GM10266 (cell line): ENCODE measurements at regions not wholly inside any gene's neighbourhood (a gene's known extent, or its start where the extent isn't known, plus 50 kb on each side); places are given as distances from the start of the nearest gene placed in this dataset.

ENCODE experiments used
- DNase-seq: peaks from one replicate; pipeline ENCODE4 v3.0.0; 2012; ENCODE audit errors: extremely low spot score
- TF ChIP-seq, protein P1 (sequence below): IDR thresholded peaks from 2 replicates; pipeline ENCODE4 v1.5.1; 2012; ENCODE audit warnings: mild to moderate bottlenecking, low read depth; ENCODE audit not compliant: control insufficient read depth, insufficient read depth; ENCODE audit errors: missing control alignments

GRCh38 chr1:221396526-221396925, 345.4 kb downstream of the DUSP10 start:
- no peak for DNase-seq
- TF ChIP-seq, protein P1, sequence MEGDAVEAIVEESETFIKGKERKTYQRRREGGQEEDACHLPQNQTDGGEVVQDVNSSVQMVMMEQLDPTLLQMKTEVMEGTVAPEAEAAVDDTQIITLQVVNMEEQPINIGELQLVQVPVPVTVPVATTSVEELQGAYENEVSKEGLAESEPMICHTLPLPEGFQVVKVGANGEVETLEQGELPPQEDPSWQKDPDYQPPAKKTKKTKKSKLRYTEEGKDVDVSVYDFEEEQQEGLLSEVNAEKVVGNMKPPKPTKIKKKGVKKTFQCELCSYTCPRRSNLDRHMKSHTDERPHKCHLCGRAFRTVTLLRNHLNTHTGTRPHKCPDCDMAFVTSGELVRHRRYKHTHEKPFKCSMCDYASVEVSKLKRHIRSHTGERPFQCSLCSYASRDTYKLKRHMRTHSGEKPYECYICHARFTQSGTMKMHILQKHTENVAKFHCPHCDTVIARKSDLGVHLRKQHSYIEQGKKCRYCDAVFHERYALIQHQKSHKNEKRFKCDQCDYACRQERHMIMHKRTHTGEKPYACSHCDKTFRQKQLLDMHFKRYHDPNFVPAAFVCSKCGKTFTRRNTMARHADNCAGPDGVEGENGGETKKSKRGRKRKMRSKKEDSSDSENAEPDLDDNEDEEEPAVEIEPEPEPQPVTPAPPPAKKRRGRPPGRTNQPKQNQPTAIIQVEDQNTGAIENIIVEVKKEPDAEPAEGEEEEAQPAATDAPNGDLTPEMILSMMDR = no peak

GRCh38 chr1:221397141-221397540, 344.7 kb downstream of the DUSP10 start:
- TF ChIP-seq, protein P1 = no peak
- no peak for DNase-seq

DNA sequence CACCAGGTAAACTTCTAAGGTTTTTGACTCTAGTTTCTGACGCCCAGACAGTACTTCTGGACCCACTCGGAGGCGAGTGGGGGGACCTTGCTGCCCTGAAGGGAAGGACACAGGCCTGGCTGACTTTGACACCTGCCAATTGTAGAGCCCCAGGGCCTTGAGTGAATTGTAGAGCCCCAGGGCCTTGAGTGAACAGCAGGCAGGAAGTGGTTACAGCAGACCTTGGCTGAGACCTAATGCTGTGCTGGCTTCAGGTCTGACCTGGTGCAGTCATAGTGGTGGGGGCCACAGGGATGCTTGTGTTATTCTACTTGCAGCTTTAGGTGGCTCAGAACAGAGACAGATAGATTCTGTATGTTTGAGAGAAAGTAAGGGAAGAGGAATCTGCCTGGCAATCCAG, 344.3 kb downstream of the DUSP10 start:
- TF ChIP-seq, protein P1 = no peak
- DNase-seq = no peak

GRCh38 chr1:221405146-221405545, 336.7 kb downstream of the DUSP10 start:
- DNase-seq = no peak
- TF ChIP-seq, protein P1 = no peak

DNA sequence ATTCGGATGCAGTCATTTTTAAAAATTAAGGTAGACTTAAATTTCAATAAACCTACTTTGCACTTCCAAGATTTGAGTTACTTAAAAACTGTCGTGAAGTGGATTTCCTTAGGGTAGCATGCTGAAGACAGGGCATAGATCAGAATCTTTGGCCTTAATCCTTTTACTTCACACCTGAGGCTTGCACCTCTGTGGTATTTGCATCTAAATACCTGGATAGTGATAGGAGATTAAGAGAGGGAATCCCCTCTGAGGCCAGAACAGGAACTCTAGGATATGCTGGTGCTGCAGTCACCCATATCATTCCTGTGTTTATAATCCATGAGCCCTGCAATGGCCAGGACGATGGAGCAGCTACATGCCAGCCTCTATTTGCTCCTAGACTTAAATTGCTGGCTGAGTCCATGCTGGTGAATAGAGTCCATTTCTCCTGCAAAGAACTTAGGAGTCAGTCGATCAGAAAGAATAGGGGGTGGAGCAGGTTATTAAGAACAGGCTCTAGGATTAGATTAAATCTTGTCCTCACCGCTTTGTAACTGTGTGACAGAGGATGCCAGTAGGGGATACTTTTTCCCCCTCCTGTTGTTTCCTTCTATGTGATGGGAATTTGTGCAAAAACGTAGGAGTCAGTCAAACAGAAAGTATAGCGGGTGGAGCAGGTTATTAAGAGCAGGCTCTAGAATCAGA, 333.6 kb downstream of the DUSP10 start:
- no peak for DNase-seq
- TF ChIP-seq, protein P1 = no peak

DNA sequence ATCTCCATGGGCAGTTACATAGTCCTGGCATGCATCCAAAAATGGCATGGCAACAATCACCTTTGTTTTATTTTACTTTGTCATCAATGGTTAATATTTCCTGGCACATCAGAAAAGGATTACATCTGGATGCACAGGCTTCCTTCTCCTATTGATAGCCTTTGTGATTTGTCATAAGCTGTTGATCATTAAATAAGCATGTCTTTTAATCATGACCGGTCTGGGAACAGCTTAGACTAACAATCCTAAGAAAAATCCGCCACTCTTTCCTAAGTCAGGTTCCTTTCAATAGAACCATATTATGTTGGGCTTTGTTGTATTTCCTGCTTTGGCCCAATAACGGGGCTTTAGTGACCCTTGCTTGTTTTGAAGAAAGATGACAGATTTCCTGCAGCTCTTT, 330.6 kb downstream of the DUSP10 start:
- TF ChIP-seq, protein P1 = no peak
- DNase-seq = no peak

DNA sequence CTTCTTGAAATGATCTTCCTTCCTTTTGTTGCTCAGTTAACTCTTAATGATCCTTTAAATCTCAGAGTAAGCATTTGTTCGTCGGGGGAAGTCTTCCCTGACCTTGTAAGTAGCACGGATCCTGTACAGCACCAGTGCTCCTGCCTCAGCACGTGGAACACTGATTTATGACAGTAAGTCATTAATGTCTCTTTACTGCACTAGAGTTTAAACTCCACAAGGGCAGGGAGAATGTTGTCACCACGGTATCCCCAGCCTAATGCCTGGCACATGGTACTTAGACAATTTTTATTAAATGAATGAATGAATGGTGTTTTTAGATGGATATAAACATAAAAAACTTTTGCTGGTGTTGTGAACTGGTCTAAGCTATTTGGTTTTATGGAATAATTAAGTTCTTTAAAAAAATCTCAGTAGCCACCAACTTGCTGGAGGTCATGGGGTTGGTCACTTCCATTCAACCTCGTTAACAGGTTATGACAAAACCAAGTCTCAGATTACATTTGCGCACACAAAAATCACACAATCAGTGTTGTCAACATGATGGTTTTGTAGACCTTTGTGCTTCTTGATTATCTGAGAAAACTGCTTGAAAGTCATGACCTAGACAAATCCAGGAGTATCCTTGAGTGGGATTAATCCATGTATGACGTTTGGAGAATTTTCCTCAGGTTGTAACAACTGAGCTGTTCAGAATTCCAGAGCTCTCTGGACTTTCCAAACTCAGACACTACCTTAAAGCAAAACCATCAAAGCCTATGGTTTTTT, 326.9 kb downstream of the DUSP10 start:
- TF ChIP-seq, protein P1 = no peak
- DNase-seq = no peak
